ENCODE measurements at regions not wholly inside any gene's neighbourhood (a gene's known extent, or its start where the extent isn't known, plus 50 kb on each side); places are given as distances from the start of the nearest gene placed in this dataset.

- TF ChIP-seq EP300 (IDR thresholded peaks at IDR 0.05) (no peak), POLR2A (IDR thresholded peaks at IDR 0.05) (no peak), CTCF (IDR thresholded peaks at IDR 0.05) (no peak)
- H3K27ac ChIP-seq = no peak overlapping the region
- DNase-seq = no peak
- H3K27me3 ChIP-seq = no peaks in the 10 kb centered on the region
- no peaks in the 10 kb centered on the region for H3K9me3 ChIP-seq
- 93 to 96% (median 94%) methylated on average over 2 of the region's 2 CpGs for WGBS, 3 donors
- no peaks in the 10 kb centered on the region for H3K4me1 ChIP-seq (ENCODE audit: insufficient read depth)
- H3K4me3 ChIP-seq = no peak overlapping the region
- intact Hi-C loops (cut with DNase I) = no loop called here
- no peaks in the 10 kb centered on the region for H3K36me3 ChIP-seq
Observed at GRCh38 chr2:57859755-57860154, 186.9 kb upstream of the VRK2 start.

- no peak for TF ChIP-seq POLR2A (IDR thresholded peaks at IDR 0.05)
- no peak for TF ChIP-seq EP300 (IDR thresholded peaks at IDR 0.05)
- TF ChIP-seq CTCF (IDR thresholded peaks at IDR 0.05) = no peak
- Histone ChIP-seq H3K4me3 (no peak overlapping the region), H3K27me3 (no peaks in the 10 kb centered on the region), H3K27ac (no peak overlapping the region), H3K9me3 (no peaks in the 10 kb centered on the region), H3K4me1 (ENCODE audit: insufficient read depth) (no peaks in the 10 kb centered on the region), H3K36me3 (no peaks in the 10 kb centered on the region)
- WGBS, 3 donors = 83 to 93% (median 90%) methylated on average over 2 of the region's 2 CpGs
- intact Hi-C loops (cut with DNase I) = no loop called here
- no peak for DNase-seq
Observed at GRCh38 chr2:57862153-57862552, 184.5 kb upstream of the VRK2 start.

GRCh38 chr2:57862727-57863126, 183.9 kb upstream of the VRK2 start:
- Histone ChIP-seq H3K4me1 (ENCODE audit: insufficient read depth) (no peaks in the 10 kb centered on the region), H3K9me3 (no peaks in the 10 kb centered on the region), H3K4me3 (no peak overlapping the region), H3K36me3 (no peaks in the 10 kb centered on the region), H3K27me3 (no peaks in the 10 kb centered on the region), H3K27ac (no peak overlapping the region)
- intact Hi-C loops (cut with DNase I) = no loop called here
- no peak for TF ChIP-seq POLR2A (IDR thresholded peaks at IDR 0.05)
- no peak for TF ChIP-seq EP300 (IDR thresholded peaks at IDR 0.05)
- TF ChIP-seq CTCF (IDR thresholded peaks at IDR 0.05) = no peak
- no peak for DNase-seq

GRCh38 chr2:57864926-57865325, 181.7 kb upstream of the VRK2 start:
- DNase-seq = no peak
- H3K9me3 ChIP-seq = no peaks in the 10 kb centered on the region
- TF ChIP-seq CTCF (IDR thresholded peaks at IDR 0.05) (no peak), POLR2A (IDR thresholded peaks at IDR 0.05) (no peak), EP300 (IDR thresholded peaks at IDR 0.05) (no peak)
- H3K4me3 ChIP-seq = no peak overlapping the region
- no peaks in the 10 kb centered on the region for H3K36me3 ChIP-seq
- intact Hi-C loops (cut with DNase I) = no loop called here
- H3K4me1 ChIP-seq (ENCODE audit: insufficient read depth) = no peaks in the 10 kb centered on the region
- WGBS, 3 donors = 88 to 94% (median 93%) methylated on average over 2 of the region's 2 CpGs
- no peak overlapping the region for H3K27ac ChIP-seq
- no peaks in the 10 kb centered on the region for H3K27me3 ChIP-seq

- Histone ChIP-seq H3K27ac (no peak overlapping the region), H3K9me3 (no peaks in the 10 kb centered on the region), H3K36me3 (no peaks in the 10 kb centered on the region), H3K27me3 (no peaks in the 10 kb centered on the region), H3K4me3 (no peak overlapping the region), H3K4me1 (ENCODE audit: insufficient read depth) (no peaks in the 10 kb centered on the region)
- intact Hi-C loops (cut with DNase I) = no loop called here
- no peak for TF ChIP-seq POLR2A (IDR thresholded peaks at IDR 0.05)
- no peak for TF ChIP-seq CTCF (IDR thresholded peaks at IDR 0.05)
- TF ChIP-seq EP300 (IDR thresholded peaks at IDR 0.05) = no peak
- no peak for DNase-seq
- WGBS, 3 donors = 85 to 91% (median 87%) methylated on average over 3 of the region's 3 CpGs
Observed at GRCh38 chr2:57867730-57868129, 178.9 kb upstream of the VRK2 start.

Measured in ovary (tissue), 7 donors.